Prostate gland (tissue), 2 donors: ENCODE measurements at regions not wholly inside any gene's neighbourhood (a gene's known extent, or its start where the extent isn't known, plus 50 kb on each side); places are given as distances from the start of the nearest gene placed in this dataset.
A peak's percentile ranks its signal among the peaks of the same experiment; 100 is the strongest.

Experiments used
- DNase-seq: peaks from one replicate; pipeline ENCODE4 v3.0.0-alpha.2; 2019; ENCODE audit warnings: low spot score
- H3K27ac ChIP-seq, 2 donors: fragments of 200-600 bp; sonication (generic); 2 replicates each; pipeline ENCODE4 v1.5.1; 2017 to 2019
- H3K27me3 ChIP-seq: fragments of 200-600 bp; sonication (generic); replicated peaks from 2 replicates; pipeline ENCODE4 v1.5.1; 2019; ENCODE audit not compliant: insufficient read depth
- H3K36me3 ChIP-seq, 2 donors: fragments of 200-600 bp; sonication (generic); 1 replicate in 1 of 2; 2 replicates in 1 of 2; pipeline versions ENCODE4 v1.5.1 to v1.8.1; 2017 to 2019
- H3K4me1 ChIP-seq: fragments of 200-600 bp; sonication (generic); replicated peaks from 2 replicates; pipeline ENCODE4 v1.5.1; 2019
- H3K4me3 ChIP-seq, 2 donors: fragments of 200-600 bp; sonication (generic); 2 replicates each; pipeline ENCODE4 v1.5.1; 2017 to 2019
- H3K9me3 ChIP-seq: fragments of 200-600 bp; sonication (generic); 2 replicates; pipeline ENCODE4 v1.5.1; 2017
- POLR2A ChIP-seq: fragments of 450-650 bp; IDR thresholded peaks from one replicate; pipeline ENCODE4 v1.6.1; 2016; ENCODE audit warnings: antibody characterized with exemption, mild to moderate bottlenecking
- POLR2AphosphoS5 ChIP-seq: sonication (generic); formaldehyde crosslinking; IDR thresholded peaks from one replicate; pipeline ENCODE4 v1.6.1; 2017; ENCODE audit warnings: antibody characterized with exemption
- WGBS: methylation state at CpG from one replicate; pipeline ENCODE4 v1.1.5; 2018; 5-methylcytosine and 5-hydroxymethylcytosine counted together
- intact Hi-C: fragments of 100-400 bp; cut with DNase I; formaldehyde crosslinking; loops from one replicate; pipeline ENCODE4 v1.14.2; 2022
- TF ChIP-seq, protein P1 (sequence below), 4 experiments: fragments of 200-600 bp in 2 of 4; fragments of 450-650 bp in 2 of 4; sonication (generic) in 2 of 4; IDR thresholded peaks; 1 replicate in 3 of 4; 2 replicates in 1 of 4; pipeline ENCODE4 v1.5.1; 2016 to 2019; ENCODE audit warnings: antibody characterized with exemption in 4 of 4, mild to moderate bottlenecking in 2 of 4, moderate library complexity in 2 of 4

DNA sequence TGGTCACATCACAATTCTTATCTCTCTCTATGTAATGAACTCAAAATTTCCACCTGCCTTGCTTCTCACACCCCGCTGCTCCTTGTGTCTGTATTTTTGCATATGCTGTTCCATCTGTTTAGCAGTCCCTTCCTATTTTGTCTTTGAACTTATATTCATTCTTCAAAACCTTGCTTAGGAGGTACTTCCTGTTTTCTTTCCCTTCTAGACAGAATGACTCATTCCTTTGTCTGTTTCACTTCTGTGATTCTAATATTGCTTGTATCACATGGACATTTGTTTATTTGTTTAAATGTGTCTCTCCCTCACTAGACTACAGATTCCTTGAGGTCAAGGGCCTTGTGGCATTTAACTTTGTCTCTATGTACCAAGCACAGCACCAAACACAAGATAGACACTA lies 424.2 kb downstream of the ETNK1 start:
- WGBS, result 100% methylated on average over 1 of the region's 1 CpG
- no peak for DNase-seq
- Histone ChIP-seq H3K27me3 (no peaks in the 10 kb centered on the region), H3K27ac (no peak overlapping the region), H3K9me3 (no peaks in the 10 kb centered on the region), H3K4me1 (no peaks in the 10 kb centered on the region), H3K4me3 (no peak overlapping the region), H3K36me3 (no peaks in the 10 kb centered on the region)
- TF ChIP-seq, protein P1, sequence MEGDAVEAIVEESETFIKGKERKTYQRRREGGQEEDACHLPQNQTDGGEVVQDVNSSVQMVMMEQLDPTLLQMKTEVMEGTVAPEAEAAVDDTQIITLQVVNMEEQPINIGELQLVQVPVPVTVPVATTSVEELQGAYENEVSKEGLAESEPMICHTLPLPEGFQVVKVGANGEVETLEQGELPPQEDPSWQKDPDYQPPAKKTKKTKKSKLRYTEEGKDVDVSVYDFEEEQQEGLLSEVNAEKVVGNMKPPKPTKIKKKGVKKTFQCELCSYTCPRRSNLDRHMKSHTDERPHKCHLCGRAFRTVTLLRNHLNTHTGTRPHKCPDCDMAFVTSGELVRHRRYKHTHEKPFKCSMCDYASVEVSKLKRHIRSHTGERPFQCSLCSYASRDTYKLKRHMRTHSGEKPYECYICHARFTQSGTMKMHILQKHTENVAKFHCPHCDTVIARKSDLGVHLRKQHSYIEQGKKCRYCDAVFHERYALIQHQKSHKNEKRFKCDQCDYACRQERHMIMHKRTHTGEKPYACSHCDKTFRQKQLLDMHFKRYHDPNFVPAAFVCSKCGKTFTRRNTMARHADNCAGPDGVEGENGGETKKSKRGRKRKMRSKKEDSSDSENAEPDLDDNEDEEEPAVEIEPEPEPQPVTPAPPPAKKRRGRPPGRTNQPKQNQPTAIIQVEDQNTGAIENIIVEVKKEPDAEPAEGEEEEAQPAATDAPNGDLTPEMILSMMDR (IDR thresholded peaks at IDR 0.05), result no peak
- TF ChIP-seq POLR2A (no peak), POLR2AphosphoS5 (no peak)
- intact Hi-C loops, result no loop called here

DNA sequence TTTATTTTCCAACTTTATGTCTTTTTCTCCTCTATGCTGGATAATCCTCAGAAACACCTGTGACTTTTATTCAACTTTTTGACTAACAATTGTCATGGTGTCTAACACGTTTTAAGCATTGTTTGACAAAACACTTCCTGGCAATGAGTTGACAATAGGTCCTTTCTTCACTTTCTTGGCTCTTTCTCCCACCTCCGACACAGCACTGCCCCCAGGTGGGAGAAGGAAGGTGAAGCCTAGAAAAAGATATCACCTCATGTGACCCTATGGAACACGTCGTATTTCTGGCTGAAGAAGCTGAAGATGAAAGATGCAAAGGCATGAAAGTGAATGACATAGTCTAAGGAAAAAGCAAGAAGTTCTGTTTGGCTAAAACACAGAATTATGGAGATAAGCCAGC lies 430.0 kb downstream of the ETNK1 start:
- no peaks in the 10 kb centered on the region for H3K27me3 ChIP-seq
- no peak overlapping the region for H3K4me3 ChIP-seq
- H3K9me3 ChIP-seq, result no peaks in the 10 kb centered on the region
- no peaks in the 10 kb centered on the region for H3K4me1 ChIP-seq
- H3K36me3 ChIP-seq, result no peaks in the 10 kb centered on the region
- TF ChIP-seq POLR2AphosphoS5 (no peak), POLR2A (no peak)
- TF ChIP-seq, protein P1 (IDR thresholded peaks at IDR 0.05), result peak in 1 of 4 experiments; percentile 19
- no peak for DNase-seq
- H3K27ac ChIP-seq, result no peak overlapping the region
- intact Hi-C loops, result loop anchor here (10.0 kb wide), 1 partner anchor 340 kb away; no protein-coding TSS in a partner anchor
- 19% methylated on average over 4 of the region's 4 CpGs for WGBS

DNA sequence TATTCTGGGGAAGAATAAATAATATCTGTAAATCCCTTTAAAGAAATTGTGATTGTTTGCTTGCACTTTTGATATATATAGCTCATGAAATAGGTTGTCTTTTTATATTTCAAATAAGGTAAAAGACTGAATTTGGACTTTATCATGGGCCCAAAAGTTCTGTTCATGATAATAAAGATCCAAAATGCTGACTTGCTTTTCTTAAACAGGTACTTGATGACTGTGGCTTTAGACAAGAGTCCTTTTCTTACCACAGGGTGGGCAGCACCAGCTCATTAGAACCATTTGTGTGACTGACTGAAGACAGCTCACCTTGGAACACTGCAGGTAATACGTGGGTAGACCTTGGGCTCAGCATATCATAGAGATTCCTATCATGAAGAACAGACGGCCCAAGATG lies 432.6 kb downstream of the ETNK1 start:
- 93% methylated on average over 2 of the region's 2 CpGs for WGBS
- intact Hi-C loops, result loop anchor here (10.0 kb wide), 1 partner anchor 343 kb away; no protein-coding TSS in a partner anchor
- H3K9me3 ChIP-seq, result no peaks in the 10 kb centered on the region
- peaks cover 2% of the 10 kb centered on the region for H3K4me1 ChIP-seq
- DNase-seq, result no peak
- no peak overlapping the region for H3K4me3 ChIP-seq
- H3K27me3 ChIP-seq, result no peaks in the 10 kb centered on the region
- no peaks in the 10 kb centered on the region for H3K36me3 ChIP-seq
- no peak overlapping the region for H3K27ac ChIP-seq
- TF ChIP-seq POLR2A, result no peak
- TF ChIP-seq, protein P1 (IDR thresholded peaks at IDR 0.05), result no peak
- TF ChIP-seq POLR2AphosphoS5, result no peak

DNA sequence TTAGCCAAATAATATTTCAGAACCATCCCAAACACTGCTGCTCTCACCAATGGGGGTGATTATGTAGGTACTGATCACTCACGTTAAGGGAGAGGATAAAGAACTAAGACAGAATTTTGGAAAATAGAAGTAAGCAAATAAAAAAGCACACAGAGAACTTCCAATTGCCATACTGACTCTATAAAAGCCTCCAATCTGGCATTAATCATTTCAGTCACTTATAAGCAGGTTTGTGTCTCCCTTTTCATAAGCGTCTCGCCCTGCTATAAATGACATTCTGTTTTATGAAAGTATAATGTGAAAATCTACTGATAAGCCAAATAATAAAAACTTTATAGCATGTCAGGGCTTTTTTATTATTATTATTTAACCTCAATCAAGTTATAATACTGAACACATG lies 435.2 kb downstream of the ETNK1 start:
- no peaks in the 10 kb centered on the region for H3K36me3 ChIP-seq
- H3K9me3 ChIP-seq, result no peaks in the 10 kb centered on the region
- no peak for DNase-seq
- TF ChIP-seq POLR2AphosphoS5 (no peak), POLR2A (no peak)
- TF ChIP-seq, protein P1 (IDR thresholded peaks at IDR 0.05), result no peak
- H3K27me3 ChIP-seq, result no peaks in the 10 kb centered on the region
- peaks cover 2% of the 10 kb centered on the region for H3K4me1 ChIP-seq
- intact Hi-C loops, result no loop called here
- WGBS, result 9% methylated on average over 3 of the region's 3 CpGs
- no peak overlapping the region for H3K27ac ChIP-seq
- no peak overlapping the region for H3K4me3 ChIP-seq

DNA sequence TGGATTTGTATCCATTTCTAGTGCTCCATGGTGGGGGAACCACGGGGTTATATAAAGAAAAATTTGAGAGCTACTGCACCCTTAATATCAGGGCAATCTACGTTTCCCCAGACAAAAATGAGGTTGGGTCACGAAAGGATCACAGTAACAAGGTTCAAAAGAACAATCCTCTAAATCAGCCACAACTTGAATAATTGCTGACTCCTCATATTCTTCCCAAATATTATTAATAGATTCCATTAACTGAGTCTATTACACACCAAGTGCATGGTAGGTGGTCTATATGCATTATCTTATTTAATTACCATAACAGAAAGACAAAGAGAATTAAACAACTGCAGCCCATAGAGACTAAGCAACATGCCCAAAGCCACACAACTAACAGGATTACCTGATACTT lies 438.2 kb downstream of the ETNK1 start:
- Histone ChIP-seq H3K9me3 (no peaks in the 10 kb centered on the region), H3K4me1 (peaks cover 2% of the 10 kb centered on the region), H3K27me3 (no peaks in the 10 kb centered on the region), H3K4me3 (no peak overlapping the region), H3K36me3 (no peaks in the 10 kb centered on the region), H3K27ac (no peak overlapping the region)
- WGBS, result 88% methylated on average over 3 of the region's 3 CpGs
- TF ChIP-seq POLR2AphosphoS5 (no peak), POLR2A (no peak)
- TF ChIP-seq, protein P1 (IDR thresholded peaks at IDR 0.05), result no peak
- intact Hi-C loops, result no loop called here
- DNase-seq, result no peak
